NOMO-1 treated with dmso at 0.1 percent for 144 hours (cell line): ENCODE measurements at regions not wholly inside any gene's neighbourhood (a gene's known extent, or its start where the extent isn't known, plus 50 kb on each side); places are given as distances from the start of the nearest gene placed in this dataset.
A peak's percentile ranks its signal among the peaks of the same experiment; 100 is the strongest.

Experiments
- DNase-seq: peaks from one replicate; lab custom pipeline; 2025; ENCODE audit not compliant: unreplicated experiment; lab: John Stamatoyannopoulos, UW

DNA sequence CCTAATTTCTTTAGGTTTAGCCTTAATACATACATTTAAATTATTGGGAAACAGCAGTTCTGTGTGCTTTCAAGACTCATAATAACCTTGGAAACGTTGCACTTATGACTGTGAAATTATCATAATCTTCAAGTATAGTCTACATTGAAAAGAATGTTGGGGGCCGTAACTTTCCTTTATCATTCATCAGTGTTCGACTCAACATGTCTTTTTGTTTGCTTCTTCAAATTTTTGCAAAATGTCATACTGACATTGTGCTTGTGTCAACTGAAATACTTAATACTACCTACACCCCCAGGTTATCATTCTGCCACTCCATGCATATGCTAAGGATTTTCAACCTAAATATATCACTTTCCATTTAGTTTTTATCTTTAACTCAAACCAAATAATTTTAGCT, 1562.9 kb downstream of the OLFM4 start:
- no peak for DNase-seq

GRCh38 chr13:54592201-54592600, 1563.6 kb downstream of the OLFM4 start:
- no peak for DNase-seq

DNA sequence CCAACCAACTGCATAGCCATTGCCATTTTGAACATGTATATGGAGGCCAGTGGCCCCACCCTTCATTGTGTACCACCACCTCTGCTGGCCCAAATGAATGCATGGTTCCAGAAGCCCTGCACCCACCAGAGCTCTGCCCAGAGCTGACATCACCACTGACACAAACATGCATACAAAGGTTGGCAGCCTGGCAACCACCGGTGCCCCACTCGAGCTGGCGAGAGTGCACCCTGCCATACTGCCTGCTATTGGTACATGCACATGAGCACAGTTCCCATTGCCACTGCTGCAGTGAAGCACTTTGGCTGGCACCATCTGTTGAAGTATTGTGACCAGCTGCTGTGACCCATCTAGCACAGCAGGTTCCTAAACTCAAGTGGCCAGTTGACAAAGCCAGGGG, 1564.9 kb downstream of the OLFM4 start:
- DNase-seq: no peak

- DNase-seq: no peak
These were observed 1569.0 kb downstream of the OLFM4 start for GRCh38 chr13:54597540-54598088.

- DNase-seq: no peak
These were observed 1570.8 kb downstream of the OLFM4 start for GRCh38 chr13:54599413-54599812.

DNA sequence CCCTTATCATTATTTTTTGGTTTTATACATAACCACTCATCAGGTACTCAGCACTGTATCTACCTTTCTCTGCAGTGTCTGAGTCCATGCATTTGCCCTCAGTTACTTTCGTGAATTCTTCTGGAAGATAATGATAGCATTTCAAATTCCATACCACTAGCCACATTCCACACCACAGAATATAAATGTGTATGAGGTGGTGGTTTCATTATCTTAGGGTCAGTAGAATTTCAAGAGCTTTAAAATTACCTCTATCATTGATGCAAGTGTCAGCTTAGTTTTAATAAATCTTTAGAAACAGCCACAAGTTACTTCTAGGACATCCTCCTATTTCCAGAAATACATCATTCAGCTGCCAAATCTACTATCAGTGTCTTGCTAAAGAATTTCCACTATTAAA, 1578.3 kb downstream of the OLFM4 start:
- no peak for DNase-seq

DNA sequence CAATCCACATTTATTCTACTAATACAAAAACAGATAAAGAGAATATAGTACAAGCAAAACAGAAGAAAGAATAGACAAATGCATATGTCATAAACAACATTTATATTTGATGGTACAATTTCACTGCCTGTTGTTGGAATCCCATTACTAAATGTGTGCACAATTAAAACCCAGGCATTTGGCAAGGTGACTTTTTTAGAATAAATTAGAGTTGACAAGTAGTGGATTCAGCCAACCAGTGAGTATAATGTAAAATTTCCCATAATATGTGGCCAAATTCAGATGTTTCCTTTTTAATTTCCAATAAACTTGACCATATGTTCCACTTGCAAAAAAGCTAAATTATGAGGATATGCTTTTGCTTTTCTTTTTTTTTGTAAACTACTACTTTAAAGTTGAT, 1578.8 kb downstream of the OLFM4 start:
- DNase-seq: no peak

DNA sequence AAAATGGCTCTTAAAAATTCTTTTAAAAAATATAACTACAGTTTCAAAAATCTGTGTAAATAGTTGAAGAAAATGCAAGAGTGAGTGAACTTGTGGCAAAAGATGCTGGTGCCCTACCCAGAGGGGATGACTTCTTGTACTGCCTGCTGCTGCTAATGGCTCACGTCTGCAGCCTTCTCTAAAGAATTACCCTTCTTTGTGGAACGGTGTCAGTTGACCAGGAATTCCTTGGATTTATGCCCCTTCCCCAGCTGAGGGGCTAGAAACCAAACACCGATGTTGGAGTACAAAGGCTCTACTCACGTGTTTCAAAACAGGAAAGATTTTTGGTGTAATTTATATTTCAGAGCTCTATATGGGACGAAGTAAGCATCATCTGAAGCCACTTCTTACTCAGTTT, 1582.8 kb downstream of the OLFM4 start:
- DNase-seq: no peak

- DNase-seq: no peak
These were observed 1586.1 kb downstream of the OLFM4 start for GRCh38 chr13:54614726-54615125.

- DNase-seq: peak; percentile 5
These were observed 1597.9 kb downstream of the OLFM4 start for GRCh38 chr13:54626504-54626903.

- no peak for DNase-seq
These were observed 1599.2 kb downstream of the OLFM4 start for GRCh38 chr13:54627646-54628372.

DNA sequence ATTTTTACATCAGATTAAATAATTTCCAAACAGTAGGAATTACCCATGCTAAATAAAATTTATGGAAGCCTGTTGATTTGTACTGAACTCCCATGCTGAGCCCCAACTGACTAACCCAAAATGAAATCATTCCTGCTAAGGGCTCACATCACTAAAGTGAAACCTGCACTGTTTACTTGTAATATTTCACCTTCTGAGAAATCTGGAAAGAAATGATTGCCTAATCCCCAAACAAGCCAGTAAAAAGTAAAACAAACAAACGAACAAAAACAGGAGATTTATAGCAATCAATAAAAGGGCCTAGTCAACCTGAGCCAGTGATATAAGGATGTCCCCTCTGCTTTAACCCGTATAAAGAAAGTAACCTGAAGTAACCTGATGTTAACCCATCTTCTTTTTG, 1599.8 kb downstream of the OLFM4 start:
- no peak for DNase-seq

- no peak for DNase-seq
These were observed 1604.8 kb downstream of the OLFM4 start for GRCh38 chr13:54633456-54633855.

DNA sequence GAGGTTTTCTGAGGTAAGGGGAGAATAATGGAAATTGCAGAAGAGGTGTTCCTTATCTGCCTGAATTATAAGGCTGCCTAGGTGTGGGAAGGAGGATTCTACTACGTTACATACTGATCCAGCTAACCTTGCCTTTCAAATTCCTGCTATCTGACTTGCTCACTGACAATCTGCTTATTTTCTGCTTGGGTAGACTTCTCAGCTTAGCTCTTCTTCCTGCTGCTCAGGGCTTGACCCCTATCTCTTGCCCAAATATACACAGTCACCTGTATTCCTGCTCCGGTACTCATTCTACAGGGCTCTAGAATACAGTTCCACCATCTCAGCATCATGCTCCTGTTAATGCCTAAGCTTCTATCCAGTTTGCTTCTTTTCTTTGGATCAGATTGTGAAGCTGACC, 1607.6 kb downstream of the OLFM4 start:
- DNase-seq: no peak

- peak; percentile 46 for DNase-seq
These were observed 1608.8 kb downstream of the OLFM4 start for GRCh38 chr13:54637366-54637765.

DNA sequence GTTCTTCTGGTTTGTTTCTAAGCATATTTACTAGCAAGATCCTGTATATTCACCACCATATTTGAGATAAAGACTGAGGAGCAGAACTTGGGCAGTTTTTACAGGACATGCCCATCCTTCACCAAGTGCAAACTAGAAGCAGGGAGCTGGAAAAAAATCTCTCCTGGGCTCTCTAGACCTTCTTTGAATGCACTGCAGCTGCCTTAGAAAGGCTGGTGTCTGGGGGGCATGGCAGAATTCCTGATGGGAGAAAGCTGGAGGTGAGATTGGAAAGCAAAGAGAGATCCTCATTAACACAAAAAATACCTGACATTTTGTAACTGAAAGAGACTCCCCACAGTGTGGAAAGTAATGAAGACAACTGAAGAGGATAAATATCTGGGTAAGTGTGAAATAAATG, 1612.1 kb downstream of the OLFM4 start:
- DNase-seq: no peak

DNA sequence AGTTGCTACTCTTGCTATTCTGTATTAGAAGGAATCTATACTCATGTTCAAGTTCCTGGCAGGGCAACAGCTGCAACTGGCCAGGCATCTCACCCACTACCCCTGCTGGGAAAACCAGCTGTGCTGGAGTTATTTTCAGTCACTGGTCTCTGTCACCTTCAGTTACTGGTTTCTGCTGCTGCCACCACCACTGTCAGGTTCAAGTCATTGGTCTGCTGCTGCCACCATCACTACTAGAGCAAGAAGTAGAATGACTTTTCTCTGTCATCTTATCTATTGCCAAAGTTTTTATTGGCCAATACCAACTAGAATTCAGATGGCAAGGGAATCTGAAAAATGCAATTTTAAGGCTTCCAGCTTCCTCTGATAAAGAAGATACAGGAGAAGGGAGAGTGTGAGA, 1615.2 kb downstream of the OLFM4 start:
- no peak for DNase-seq

- DNase-seq: no peak
These were observed 1618.7 kb downstream of the OLFM4 start for GRCh38 chr13:54647275-54647674.

- DNase-seq: no peak
These were observed 1629.0 kb downstream of the OLFM4 start for GRCh38 chr13:54657588-54657987.

GRCh38 chr13:54658771-54659170, 1630.2 kb downstream of the OLFM4 start:
- DNase-seq: no peak

DNA sequence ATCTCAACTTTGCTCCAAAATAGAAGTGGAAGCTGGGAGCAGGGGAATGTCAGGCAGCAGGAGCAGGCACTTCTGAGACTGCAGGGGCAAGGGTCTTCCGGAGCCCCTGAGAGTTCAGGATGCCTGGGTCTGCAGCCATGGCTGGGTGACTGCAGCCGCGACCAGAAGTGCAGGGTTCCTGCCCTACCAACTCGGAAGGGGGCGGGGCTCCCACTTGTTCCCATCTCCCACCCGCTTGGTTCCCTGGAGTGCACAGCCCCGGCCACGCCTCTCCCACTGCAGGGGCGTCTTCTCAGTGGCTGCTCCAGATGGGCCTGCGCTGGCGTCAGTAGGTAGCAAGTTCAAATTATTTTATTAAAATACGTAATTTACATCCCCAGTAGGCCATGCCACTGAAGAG, 1631.7 kb downstream of the OLFM4 start:
- no peak for DNase-seq

- DNase-seq: no peak
These were observed 1648.0 kb downstream of the OLFM4 start for GRCh38 chr13:54676526-54677113.

DNA sequence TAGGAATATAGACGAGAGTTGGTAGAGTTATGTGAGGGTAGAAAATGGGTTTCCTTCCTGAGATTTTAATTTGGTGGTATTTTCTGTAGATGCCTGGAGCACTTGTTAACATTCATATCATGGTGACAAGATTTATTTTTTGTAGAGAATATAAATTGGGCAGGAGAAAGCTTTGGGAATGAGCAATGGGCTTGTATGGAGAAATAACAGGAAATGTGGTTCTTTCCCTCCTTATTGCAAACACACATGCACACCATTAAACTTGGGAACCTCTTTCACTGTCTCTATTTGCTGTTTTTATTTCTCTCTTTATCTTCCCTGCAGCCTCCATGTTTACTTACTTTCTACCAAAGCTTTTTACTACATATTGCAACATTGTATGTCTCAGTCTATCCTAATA, 1653.6 kb downstream of the OLFM4 start:
- no peak for DNase-seq
